Stimulated activated CD4-positive, alpha-beta T cell treated with anti-CD3 and anti-CD28 coated beads, Interleukin-12 subunit alpha, Interleukin-12 subunit beta, amount 100 ng/mL, for 4 hours (primary cell): ENCODE measurements at regions not wholly inside any gene's neighbourhood (a gene's known extent, or its start where the extent isn't known, plus 50 kb on each side); places are given as distances from the start of the nearest gene placed in this dataset.
A peak's percentile ranks its signal among the peaks of the same experiment; 100 is the strongest.

Source experiments
- DNase-seq: peaks from one replicate; pipeline ENCODE4 v3.0.0-alpha.2; 2020

- no peak for DNase-seq
Observed at GRCh38 chr12:94748726-94749421, 98.5 kb upstream of the TMCC3 start.

DNA sequence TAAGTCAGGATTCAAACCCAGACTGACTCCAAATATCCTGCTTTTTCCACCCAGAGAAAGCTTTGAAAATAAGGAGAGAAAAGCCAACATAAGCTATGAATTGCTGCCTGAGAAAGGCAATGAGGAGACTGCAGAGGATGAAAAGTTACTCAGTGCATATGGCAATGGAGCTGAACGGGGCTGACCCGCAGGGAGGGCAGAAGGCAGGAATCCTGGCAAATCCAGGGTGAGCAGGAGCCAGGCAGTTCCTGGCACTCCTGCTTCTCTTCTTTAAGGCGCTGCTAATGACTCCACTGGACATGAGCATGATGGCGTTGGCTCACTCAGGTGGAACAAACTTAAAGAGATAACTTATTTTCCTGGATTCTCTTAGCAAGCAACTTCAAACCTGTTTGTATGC, 95.2 kb upstream of the TMCC3 start:
- no peak for DNase-seq

GRCh38 chr12:94743174-94743573, 92.8 kb upstream of the TMCC3 start:
- no peak for DNase-seq

DNA sequence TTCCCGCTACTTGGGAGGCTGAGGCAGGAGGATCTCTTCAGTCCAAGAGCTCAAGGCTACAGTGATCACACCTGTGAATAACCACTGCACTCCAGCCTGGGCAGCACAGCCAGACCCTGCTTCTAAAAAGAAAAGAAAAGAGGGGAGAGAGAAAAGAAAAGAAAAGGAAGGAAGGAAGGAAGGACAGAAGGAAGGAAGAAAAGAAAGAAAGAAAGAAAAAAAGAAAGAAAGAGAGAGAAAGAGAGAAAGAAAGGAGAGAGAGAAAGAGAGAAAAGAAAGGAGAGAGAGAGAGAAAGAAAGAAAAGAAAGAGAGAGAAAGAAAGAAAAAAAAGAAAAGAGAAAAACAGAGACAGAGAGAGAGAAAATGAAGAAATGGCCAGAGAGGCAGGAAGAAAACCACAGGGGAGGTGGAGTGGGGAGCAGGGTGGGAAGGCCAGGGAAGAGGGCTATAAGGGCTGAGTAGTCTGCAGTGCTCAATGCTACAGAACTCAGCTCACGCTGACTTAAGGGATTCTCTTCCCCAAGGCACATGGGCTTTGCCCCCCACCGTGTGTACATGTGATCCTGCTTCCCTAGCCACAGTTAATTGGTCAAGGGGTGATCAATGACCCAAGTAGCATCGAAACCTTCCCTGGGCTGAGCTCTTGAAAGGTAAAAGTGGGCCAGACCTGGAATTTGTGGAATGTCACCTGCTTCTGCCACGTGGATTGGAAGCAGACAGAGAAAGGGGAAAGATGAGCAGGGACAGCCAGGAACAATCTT, 90.4 kb upstream of the TMCC3 start:
- DNase-seq = no peak

DNA sequence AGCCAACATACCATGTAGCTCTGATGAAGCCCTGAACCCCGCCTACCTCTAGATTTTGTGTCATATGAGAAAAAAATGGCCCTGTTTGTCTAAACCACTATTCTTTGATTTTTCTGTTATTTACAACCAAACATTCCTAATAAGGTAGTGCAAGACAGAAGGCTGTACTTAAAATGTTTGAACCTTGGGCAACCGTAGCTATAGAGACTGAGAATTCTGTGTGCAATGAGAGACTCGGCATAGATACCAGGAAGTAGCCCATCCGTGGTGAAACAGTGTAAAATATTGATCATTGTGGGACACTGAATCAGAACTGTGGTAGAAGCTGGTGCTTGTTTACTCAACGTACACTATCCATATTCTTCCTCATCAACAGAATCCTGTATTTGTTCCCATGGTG, 86.5 kb upstream of the TMCC3 start:
- DNase-seq = no peak

- DNase-seq = no peak
Observed at GRCh38 chr12:94736004-94736403, 85.6 kb upstream of the TMCC3 start.

- no peak for DNase-seq
Observed at GRCh38 chr12:94733727-94734126, 83.4 kb upstream of the TMCC3 start.

GRCh38 chr12:94732367-94732990, 82.1 kb upstream of the TMCC3 start:
- no peak for DNase-seq

GRCh38 chr12:94731733-94732360, 81.5 kb upstream of the TMCC3 start:
- no peak for DNase-seq

DNA sequence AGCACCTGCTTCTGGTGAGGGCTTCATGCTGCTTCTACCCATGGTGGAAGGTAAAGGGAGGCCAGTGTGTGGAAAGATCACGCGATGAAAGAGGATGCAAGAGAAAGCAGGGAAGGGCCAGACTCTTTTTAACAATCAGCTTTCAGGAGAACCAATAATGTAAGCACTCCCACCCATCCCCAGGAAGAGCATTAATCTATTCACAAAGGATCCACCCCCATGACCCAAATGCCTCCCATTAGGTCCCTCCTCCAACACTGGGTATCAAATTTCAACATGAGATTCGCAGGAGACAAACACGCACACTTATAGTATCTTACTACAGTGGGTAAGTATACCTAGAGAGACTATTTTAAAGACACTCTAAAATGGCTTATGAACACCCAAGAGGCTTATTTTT, 80.5 kb upstream of the TMCC3 start:
- no peak for DNase-seq

DNA sequence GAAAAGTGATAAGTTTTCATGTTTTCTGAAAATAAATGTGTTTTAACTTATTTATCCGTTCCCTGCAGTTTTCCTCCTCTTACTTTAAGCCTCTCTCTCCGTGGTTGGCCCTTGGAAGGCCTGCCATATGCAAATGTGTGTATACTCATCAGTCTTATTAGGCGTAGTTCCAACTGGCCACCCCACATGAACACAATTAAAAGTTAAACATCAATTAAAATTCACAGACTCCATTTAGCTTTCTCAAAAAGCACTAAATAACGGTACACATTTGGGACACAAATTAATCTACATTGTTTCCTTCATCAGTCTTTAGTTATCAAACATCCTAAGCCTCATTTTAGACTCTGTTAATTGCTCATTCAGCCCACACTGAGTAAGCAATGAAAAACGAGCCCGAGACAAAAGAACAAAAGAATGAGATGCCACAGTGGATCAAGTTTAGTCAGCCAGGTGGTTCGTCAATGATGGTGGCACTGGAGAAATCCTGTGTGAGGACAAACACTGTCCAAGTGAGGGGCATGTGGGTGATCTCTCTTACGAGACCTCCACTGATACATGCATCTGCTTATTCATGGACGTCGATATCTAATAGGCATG, 76.0 kb upstream of the TMCC3 start:
- no peak for DNase-seq

- DNase-seq = no peak
Observed at GRCh38 chr12:94725375-94726168, 75.2 kb upstream of the TMCC3 start.

DNA sequence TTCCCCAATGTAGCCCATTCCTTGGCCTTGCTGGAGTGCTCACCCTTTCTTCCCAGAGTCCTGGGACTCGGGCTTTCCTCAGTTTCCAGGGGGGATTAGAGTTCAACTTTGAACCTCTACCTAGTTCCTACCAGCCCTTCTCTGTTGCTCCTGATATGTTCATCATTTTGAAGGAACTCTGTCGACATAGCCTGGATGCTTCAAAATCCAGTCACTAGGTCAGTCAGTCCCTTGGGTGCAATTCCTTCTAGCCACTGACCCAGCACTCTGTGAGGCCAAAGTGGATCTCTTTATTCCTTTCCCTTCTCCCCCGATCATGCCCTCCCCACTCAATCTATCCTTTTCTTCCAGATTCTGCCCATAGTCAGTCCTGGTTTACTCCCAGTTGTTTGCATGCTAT, 72.3 kb upstream of the TMCC3 start:
- DNase-seq = no peak

DNA sequence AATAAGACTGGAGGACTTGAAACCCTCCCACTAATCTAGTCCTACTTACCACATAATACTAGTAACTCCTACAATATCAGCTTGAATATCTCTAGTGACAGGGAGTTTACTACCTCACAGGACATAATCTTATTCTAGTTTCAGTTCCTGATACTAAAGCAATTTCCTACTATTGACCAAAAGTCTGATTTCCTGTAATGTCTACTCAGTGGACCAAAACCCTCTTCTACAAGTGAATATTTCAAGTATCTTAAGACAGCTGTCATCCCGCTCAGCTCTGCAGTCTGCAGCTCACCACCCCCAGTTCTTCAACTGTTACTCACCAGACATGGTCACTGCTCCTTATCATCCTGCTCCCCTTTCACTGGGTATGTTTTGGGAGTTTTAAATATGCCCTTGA, 70.8 kb upstream of the TMCC3 start:
- no peak for DNase-seq

GRCh38 chr12:94718114-94718513, 67.8 kb upstream of the TMCC3 start:
- no peak for DNase-seq

- no peak for DNase-seq
Observed at GRCh38 chr12:94717656-94718055, 67.3 kb upstream of the TMCC3 start.

GRCh38 chr12:94717108-94717507, 66.8 kb upstream of the TMCC3 start:
- DNase-seq = no peak

- no peak for DNase-seq
Observed at GRCh38 chr12:94716339-94716738, 66.0 kb upstream of the TMCC3 start.

DNA sequence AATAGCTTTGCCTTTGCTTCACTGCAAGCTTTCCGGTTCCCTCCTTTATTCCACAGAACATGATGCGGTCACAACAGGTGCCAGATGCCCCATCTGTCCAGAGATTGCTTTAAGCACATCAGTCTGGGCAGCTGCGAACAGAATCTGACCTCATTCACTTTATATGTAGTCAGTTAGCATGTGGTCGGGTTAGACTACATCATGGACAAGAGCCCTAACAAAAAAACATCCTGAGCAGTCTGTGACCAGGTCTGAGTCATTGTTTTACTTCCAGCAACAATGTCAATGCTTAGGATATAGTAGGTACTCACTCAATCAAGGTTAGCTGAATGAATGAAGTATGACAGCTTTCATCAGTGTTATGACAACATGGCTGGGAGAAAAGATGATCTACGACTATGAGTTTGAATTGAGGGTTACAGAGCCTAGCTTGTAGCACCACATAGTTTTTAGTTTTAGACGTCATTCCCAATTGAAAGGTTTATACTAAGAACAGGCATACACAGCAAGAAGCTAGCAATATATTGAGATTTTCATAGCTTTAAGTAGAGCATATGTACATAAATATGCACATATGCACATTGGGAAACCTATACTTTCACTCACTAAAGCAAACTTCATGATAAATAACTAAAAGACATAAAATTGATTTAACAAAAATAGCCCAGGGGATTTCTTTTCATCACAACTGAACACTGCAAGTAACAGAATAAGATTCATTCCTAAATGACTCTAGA, 64.2 kb upstream of the TMCC3 start:
- no peak for DNase-seq

DNA sequence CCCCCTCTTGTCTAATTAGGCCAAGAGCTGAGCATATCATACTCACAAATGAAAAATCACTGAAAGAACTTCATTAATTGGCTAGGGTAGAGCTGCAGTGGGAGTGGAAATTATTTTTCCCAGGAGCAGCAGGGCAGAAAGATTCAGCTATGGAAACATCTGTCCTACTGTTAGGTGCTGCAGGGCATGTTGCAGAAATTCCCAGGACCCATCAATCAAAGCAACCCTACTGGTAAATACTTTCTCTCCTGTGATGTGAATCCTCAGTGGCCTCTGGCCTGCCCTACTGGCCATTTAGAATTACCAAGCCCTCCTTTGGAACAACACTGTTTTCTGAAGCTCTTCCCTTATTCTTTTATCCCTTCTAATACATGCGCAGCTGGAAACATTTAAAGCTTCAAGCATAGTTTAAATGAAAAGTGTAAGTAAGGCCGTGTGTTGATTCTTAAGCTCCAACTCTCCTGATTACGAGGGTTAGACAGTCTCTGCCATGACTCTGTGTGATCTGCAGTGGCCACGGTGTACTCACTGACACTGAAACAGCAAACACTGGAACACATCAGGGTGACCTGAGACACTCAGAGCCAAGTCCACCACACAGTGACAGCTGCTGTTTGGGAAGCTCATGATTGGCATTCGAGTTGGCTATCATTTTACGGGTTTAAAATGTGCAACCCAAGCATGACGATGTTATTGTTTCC, 62.6 kb upstream of the TMCC3 start:
- no peak for DNase-seq

DNA sequence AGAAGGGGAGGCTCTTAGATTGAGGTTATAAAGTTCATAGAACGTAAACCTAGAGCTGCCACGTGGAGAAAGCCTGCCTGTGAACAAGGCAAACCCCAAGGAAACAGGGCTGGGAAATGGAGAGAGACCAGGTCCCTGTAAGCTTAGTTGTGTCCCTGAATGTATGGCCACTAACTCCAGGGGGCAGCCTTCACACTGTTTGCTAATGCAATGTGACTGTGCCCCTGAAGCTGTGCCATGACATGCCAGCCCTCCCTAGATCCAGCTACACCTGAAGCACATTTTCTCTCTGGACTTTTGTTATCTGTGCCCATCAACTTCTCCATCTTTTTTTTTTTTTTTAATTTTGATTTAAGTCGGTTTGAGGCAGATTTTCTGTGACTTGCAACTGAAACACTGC, 60.6 kb upstream of the TMCC3 start:
- DNase-seq = peak; percentile 9
